Suprapubic skin (tissue), 4 donors: ENCODE measurements at regions not wholly inside any gene's neighbourhood (a gene's known extent, or its start where the extent isn't known, plus 50 kb on each side); places are given as distances from the start of the nearest gene placed in this dataset.

Experiments used
- DNase-seq, 2 donors: peaks; one replicate each; pipeline ENCODE4 v3.0.0-alpha.2; 2019; ENCODE audit warnings: low spot score in 2 of 2
- H3K27ac ChIP-seq: fragments of 200-600 bp; sonication (generic); one replicate; pipeline ENCODE4 v1.5.1; 2019
- H3K27me3 ChIP-seq: fragments of 200-600 bp; sonication (generic); one replicate; pipeline ENCODE4 v1.5.1; 2019
- H3K36me3 ChIP-seq: fragments of 200-600 bp; sonication (generic); one replicate; pipeline ENCODE4 v1.5.1; 2019
- H3K4me1 ChIP-seq: fragments of 200-600 bp; sonication (generic); one replicate; pipeline ENCODE4 v1.5.1; 2019
- H3K4me3 ChIP-seq: fragments of 200-600 bp; sonication (generic); one replicate; pipeline ENCODE4 v1.5.1; 2019; ENCODE audit warnings: mild to moderate bottlenecking
- H3K9me3 ChIP-seq: fragments of 200-600 bp; sonication (generic); one replicate; pipeline ENCODE4 v1.5.1; 2019
- EP300 ChIP-seq: sonication (generic); formaldehyde crosslinking; IDR thresholded peaks from one replicate; pipeline ENCODE4 v1.6.1; 2017; ENCODE audit warnings: antibody characterized with exemption
- POLR2A ChIP-seq, 2 donors: fragments of 450-650 bp; IDR thresholded peaks; one replicate each; pipeline ENCODE4 v1.6.1; 2017; ENCODE audit warnings: antibody characterized with exemption in 2 of 2, mild to moderate bottlenecking in 2 of 2, moderate library complexity in 2 of 2
- POLR2AphosphoS5 ChIP-seq, 3 donors: sonication (generic); formaldehyde crosslinking; IDR thresholded peaks; one replicate each; pipeline ENCODE4 v1.6.1; 2017; ENCODE audit warnings: antibody characterized with exemption in 3 of 3
- WGBS: methylation state at CpG from one replicate; pipeline ENCODE4 v1.1.5; 2018; 5-methylcytosine and 5-hydroxymethylcytosine counted together
- TF ChIP-seq, protein P1 (sequence below), 2 donors: fragments of 200-600 bp in 1 of 2; fragments of 450-650 bp in 1 of 2; sonication (generic) in 1 of 2; IDR thresholded peaks; one replicate each; pipeline ENCODE4 v1.5.1; 2016 to 2019; ENCODE audit warnings: antibody characterized with exemption in 2 of 2, mild to moderate bottlenecking in 1 of 2, moderate library complexity in 1 of 2

DNA sequence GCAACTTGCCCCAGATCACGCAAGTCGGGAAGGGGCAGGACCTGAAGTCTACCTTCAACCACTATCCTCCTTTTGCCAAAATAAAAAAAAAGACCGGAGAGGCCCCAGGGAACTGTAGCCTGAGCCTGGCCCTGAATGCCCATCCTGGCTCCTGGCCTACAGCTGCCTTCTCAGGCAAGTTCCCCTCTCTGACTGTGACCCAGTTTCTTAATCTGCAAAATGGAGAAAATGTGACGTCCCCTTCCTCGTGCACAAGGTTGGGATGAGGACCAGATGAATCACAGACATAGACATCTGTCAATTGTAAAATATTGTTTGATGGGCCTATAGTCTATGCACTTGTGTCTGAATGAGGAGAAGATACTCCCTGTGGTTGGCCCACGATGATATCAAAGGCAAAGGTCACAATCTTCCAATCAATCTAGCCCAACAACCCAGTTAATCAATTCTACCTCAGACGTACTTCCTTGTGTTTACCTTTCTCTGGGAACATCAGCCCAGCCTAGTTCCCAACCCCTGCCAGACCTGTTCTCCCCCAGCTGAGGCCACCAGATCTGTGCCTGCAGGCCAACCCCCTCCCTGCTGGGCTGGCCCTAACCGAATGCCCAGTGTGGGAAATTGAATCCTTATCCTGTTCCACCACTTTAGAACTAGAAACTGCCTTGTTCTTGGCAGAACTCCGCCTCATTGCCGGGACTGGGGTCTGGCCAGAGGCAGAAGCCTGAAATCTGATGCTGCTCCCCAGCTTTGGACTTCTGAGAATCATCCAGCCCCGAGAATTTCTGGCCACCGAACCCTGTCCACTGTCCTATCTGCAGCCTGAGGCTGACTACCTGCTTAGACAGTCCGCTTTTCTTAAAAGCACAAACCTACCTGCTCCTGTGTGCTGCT, 101.8 kb upstream of the LIPC start:
- TF ChIP-seq, protein P1, sequence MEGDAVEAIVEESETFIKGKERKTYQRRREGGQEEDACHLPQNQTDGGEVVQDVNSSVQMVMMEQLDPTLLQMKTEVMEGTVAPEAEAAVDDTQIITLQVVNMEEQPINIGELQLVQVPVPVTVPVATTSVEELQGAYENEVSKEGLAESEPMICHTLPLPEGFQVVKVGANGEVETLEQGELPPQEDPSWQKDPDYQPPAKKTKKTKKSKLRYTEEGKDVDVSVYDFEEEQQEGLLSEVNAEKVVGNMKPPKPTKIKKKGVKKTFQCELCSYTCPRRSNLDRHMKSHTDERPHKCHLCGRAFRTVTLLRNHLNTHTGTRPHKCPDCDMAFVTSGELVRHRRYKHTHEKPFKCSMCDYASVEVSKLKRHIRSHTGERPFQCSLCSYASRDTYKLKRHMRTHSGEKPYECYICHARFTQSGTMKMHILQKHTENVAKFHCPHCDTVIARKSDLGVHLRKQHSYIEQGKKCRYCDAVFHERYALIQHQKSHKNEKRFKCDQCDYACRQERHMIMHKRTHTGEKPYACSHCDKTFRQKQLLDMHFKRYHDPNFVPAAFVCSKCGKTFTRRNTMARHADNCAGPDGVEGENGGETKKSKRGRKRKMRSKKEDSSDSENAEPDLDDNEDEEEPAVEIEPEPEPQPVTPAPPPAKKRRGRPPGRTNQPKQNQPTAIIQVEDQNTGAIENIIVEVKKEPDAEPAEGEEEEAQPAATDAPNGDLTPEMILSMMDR (IDR thresholded peaks at IDR 0.05), result no peak
- TF ChIP-seq EP300 (no peak), POLR2A (IDR thresholded peaks at IDR 0.05) (no peak), POLR2AphosphoS5 (IDR thresholded peaks at IDR 0.05) (no peak)
- no peaks in the 10 kb centered on the region for H3K9me3 ChIP-seq
- WGBS, result 50% methylated on average over 13 of the region's 13 CpGs
- no peaks in the 10 kb centered on the region for H3K36me3 ChIP-seq
- DNase-seq, result peak in 1 of 2 donors; percentile 58
- H3K27ac ChIP-seq, result peak overlapping the region; percentile 91
- H3K27me3 ChIP-seq, result no peaks in the 10 kb centered on the region
- H3K4me3 ChIP-seq, result no peak overlapping the region
- peaks cover 43% of the 10 kb centered on the region for H3K4me1 ChIP-seq

DNA sequence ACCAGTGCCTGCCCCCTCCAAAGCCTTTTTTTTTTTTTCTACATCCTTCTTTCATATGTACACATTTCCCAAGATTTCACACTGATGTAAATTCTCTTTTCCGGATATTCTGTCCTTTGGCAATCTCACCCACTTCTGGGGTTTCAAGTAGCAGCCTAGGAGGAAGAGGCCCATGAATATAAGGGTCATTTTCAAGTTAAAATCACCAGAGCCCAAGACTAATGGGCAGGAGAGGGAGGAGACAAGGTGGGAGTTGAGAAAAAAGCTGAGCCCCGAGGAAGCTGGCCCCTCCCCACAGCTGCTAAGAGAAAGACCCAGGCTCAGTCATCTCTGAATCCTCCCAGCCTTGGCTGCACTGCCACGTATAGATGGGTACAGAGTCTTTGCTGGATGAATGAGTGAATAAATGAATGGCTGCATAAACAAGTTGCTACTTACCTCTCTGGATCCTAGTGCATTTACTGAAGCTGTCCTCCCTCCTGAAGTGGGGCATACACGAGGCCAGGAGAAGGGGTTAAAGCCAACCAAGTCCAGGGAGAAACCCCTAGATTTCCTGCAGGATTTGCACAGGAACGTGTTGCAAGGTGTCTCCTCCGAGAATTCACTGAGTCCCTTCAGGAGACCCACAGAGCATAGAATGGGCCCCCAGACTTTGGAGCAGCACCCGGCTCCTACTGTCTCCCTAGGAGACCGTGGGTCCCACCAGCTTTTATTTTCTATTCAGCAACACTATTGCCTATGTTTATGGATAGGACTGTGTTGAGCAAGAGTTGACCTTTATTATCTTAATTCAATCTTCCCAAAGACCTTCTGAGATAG, 100.8 kb upstream of the LIPC start:
- TF ChIP-seq POLR2A (IDR thresholded peaks at IDR 0.05) (no peak), EP300 (no peak), POLR2AphosphoS5 (IDR thresholded peaks at IDR 0.05) (no peak)
- TF ChIP-seq, protein P1 (IDR thresholded peaks at IDR 0.05), result no peak

DNA sequence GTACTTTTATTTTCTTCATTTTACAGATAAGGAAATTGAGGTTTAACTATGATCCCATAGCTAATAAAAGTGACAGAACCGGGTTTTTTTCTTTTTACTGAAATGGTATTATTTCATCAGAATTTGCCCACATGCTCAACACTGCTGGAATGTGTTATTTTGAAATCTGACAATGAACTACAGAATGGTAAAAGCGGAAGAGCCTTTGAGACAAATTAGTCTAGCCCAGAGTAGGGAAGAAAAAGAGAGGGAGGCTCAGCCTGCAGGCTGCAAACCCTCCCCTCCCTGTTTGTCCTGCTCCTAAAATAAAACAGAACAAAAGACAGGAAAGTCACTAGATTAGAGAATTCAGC, 100.3 kb upstream of the LIPC start:
- DNase-seq, result no peak
- peaks cover 43% of the 10 kb centered on the region for H3K4me1 ChIP-seq

More for the DNA sequence above, 100.8 kb upstream of the LIPC start:
- Histone ChIP-seq H3K9me3 (no peaks in the 10 kb centered on the region), H3K36me3 (no peaks in the 10 kb centered on the region), H3K4me1 (peaks cover 43% of the 10 kb centered on the region), H3K4me3 (no peak overlapping the region), H3K27ac (peak overlapping the region; percentile 91), H3K27me3 (no peaks in the 10 kb centered on the region)
- 66% methylated on average over 8 of the region's 8 CpGs for WGBS
- peak in 1 of 2 donors; percentile 59 for DNase-seq

DNA sequence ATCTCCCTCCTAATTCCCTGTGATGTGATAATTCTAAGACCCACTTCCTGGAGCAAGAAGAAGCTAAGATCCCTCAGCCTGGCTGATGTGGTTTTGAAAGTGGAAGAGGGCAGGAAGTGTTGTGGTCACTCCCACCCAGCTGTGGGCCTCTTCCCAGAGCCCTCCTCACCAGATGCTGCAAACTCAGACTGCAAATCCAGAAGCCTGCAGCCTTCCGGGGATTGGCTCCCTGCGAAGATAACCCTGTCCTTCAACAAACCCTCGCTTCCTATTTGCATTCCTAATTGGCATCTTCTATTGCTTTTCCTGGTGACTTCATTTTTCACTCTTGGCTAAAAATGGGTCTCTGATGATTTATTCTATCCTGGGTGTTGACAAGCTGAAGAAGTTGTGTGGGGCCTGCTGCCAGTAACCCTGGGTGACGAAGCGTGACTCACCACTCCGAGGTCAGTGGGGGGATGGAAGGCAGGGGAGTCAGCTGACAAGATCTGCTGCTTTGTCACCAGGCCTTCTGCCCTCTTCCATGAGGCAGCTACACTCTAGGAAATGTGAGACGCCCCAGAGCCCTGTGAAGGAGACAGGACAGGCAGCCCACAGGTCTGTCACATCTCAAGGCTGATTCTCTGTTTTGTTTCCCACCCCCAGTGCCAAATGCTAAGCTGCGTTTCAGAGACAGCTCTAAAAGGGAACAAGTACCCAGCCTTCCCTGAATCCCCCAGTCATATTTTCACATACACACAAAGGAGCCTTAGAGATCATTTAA, 99.7 kb upstream of the LIPC start:
- no peak overlapping the region for H3K4me3 ChIP-seq
- H3K27ac ChIP-seq, result peak overlapping the region; percentile 91
- peaks cover 43% of the 10 kb centered on the region for H3K4me1 ChIP-seq
- H3K36me3 ChIP-seq, result no peaks in the 10 kb centered on the region
- no peaks in the 10 kb centered on the region for H3K27me3 ChIP-seq
- H3K9me3 ChIP-seq, result no peaks in the 10 kb centered on the region
- DNase-seq, result peak; percentile 95 to 97
- WGBS, result 14% methylated on average over 8 of the region's 8 CpGs
- TF ChIP-seq EP300 (no peak), POLR2A (IDR thresholded peaks at IDR 0.05) (peak in 1 of 2 donors; percentile 43), POLR2AphosphoS5 (IDR thresholded peaks at IDR 0.05) (peak; percentile 46 to 97 (median 95))
- TF ChIP-seq, protein P1 (IDR thresholded peaks at IDR 0.05), result no peak

More for the DNA sequence above, 100.3 kb upstream of the LIPC start:
- H3K27me3 ChIP-seq, result no peaks in the 10 kb centered on the region
- H3K36me3 ChIP-seq, result no peaks in the 10 kb centered on the region
- WGBS, result 28% methylated on average over 2 of the region's 2 CpGs
- no peak for TF ChIP-seq POLR2AphosphoS5 (IDR thresholded peaks at IDR 0.05)
- TF ChIP-seq, protein P1 (IDR thresholded peaks at IDR 0.05), result no peak
- no peak for TF ChIP-seq EP300
- no peak for TF ChIP-seq POLR2A (IDR thresholded peaks at IDR 0.05)
- no peak overlapping the region for H3K4me3 ChIP-seq
- peak overlapping the region; percentile 91 for H3K27ac ChIP-seq
- no peaks in the 10 kb centered on the region for H3K9me3 ChIP-seq
